ENCODE measurements at regions not wholly inside any gene's neighbourhood (a gene's known extent, or its start where the extent isn't known, plus 50 kb on each side); places are given as distances from the start of the nearest gene placed in this dataset.
"Not testable (repeated sequence)": the region's sequence is repeated elsewhere in the genome, so short reads cannot be mapped to it uniquely, and the experiment has no call there.

- no peak for DNase-seq
Observed at GRCh38 chr7:20839196-20839735, 52.6 kb upstream of the SP8 start.

GRCh38 chr7:20839987-20840386 is 53.3 kb upstream of the SP8 start:
- no peak for DNase-seq

- no peak for DNase-seq
Observed at GRCh38 chr7:20846791-20847190, 60.1 kb upstream of the SP8 start.

GRCh38 chr7:20858951-20859350 is 72.3 kb upstream of the SP8 start:
- no peak for DNase-seq

GRCh38 chr7:20861468-20861867 is 74.8 kb upstream of the SP8 start:
- DNase-seq, result no peak

GRCh38 chr7:20862554-20862953 is 75.9 kb upstream of the SP8 start:
- DNase-seq, result no peak

GRCh38 chr7:20864221-20864620 is 77.5 kb upstream of the SP8 start:
- DNase-seq, result no peak

GRCh38 chr7:20865684-20866083 is 79.0 kb upstream of the SP8 start:
- no peak for DNase-seq

GRCh38 chr7:20870977-20871376 is 84.3 kb upstream of the SP8 start:
- DNase-seq, result no peak

GRCh38 chr7:20892776-20893175 is 106.1 kb upstream of the SP8 start:
- DNase-seq, result no peak

- no peak for DNase-seq
Observed at GRCh38 chr7:20894806-20895205, 108.1 kb upstream of the SP8 start.

GRCh38 chr7:20895563-20895962 is 108.9 kb upstream of the SP8 start:
- DNase-seq, result no peak

- DNase-seq, result peak; percentile 36
Observed at GRCh38 chr7:20896996-20897395, 110.3 kb upstream of the SP8 start.

- no peak for DNase-seq
Observed at GRCh38 chr7:20906801-20907453, 120.2 kb upstream of the SP8 start.

- no peak for DNase-seq
Observed at GRCh38 chr7:20911081-20911480, 124.4 kb upstream of the SP8 start.

- no peak for DNase-seq
Observed at GRCh38 chr7:20913853-20914252, 127.2 kb upstream of the SP8 start.

GRCh38 chr7:20916311-20916710 is 129.6 kb upstream of the SP8 start:
- DNase-seq, result no peak

- DNase-seq, result no peak
Observed at GRCh38 chr7:20917603-20918002, 130.9 kb upstream of the SP8 start.

GRCh38 chr7:20918156-20918555 is 131.5 kb upstream of the SP8 start:
- DNase-seq, result no peak

- DNase-seq, result not testable (repeated sequence)
Observed at GRCh38 chr7:20927178-20927577, 140.5 kb upstream of the SP8 start.

GRCh38 chr7:20927976-20928375 is 141.3 kb upstream of the SP8 start:
- peak; percentile 38 for DNase-seq

GRCh38 chr7:20929199-20929598 is 142.5 kb upstream of the SP8 start:
- no peak for DNase-seq

- no peak for DNase-seq
Observed at GRCh38 chr7:20931739-20932138, 145.1 kb upstream of the SP8 start.

GRCh38 chr7:20932785-20933527 is 146.3 kb upstream of the SP8 start:
- DNase-seq, result no peak

GRCh38 chr7:20945451-20945850 is 158.8 kb upstream of the SP8 start:
- DNase-seq, result no peak
